Stimulated activated CD8-positive, alpha-beta memory T cell treated with anti-CD3 and anti-CD28 coated beads, Interleukin-2, amount 100 ng/mL, for 1 hour (primary cell): ENCODE measurements at regions not wholly inside any gene's neighbourhood (a gene's known extent, or its start where the extent isn't known, plus 50 kb on each side); places are given as distances from the start of the nearest gene placed in this dataset.
"Not testable (repeated sequence)": the region's sequence is repeated elsewhere in the genome, so short reads cannot be mapped to it uniquely, and the experiment has no call there.

Experiments used
- DNase-seq, 2 donors: peaks; one replicate each; pipeline ENCODE4 v3.0.0-alpha.2; 2020; ENCODE audit warnings: low read depth in 2 of 2

DNA sequence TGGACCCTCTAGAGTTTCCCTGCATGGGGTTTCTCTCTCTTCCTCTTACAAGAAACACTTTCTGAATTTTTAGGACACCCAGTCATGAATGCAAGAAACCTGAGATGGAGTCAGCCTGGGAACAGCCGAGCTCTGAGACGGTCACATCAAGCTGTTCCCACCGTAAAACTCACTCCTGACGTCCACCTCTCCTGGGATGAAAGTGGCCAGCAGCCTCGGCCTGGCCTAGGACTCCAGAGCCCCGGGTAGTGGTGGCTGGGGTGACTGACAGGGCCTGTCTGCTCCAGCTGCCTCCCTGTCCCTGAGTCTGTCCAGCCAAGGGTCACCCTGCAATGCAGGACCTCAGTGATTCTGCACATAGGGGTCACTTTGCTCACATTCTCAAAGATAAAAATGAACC, 217.8 kb downstream of the SHOX start:
- no peak for DNase-seq

- DNase-seq = no peak
Observed at GRCh38 chrX:843306-843705, 212.7 kb downstream of the SHOX start.

GRCh38 chrX:840556-840955, 210.0 kb downstream of the SHOX start:
- no peak for DNase-seq

- DNase-seq = not testable (repeated sequence)
Observed at GRCh38 chrX:838666-839065, 208.1 kb downstream of the SHOX start.

- not testable (repeated sequence) for DNase-seq
Observed at GRCh38 chrX:835857-836256, 205.3 kb downstream of the SHOX start.

DNA sequence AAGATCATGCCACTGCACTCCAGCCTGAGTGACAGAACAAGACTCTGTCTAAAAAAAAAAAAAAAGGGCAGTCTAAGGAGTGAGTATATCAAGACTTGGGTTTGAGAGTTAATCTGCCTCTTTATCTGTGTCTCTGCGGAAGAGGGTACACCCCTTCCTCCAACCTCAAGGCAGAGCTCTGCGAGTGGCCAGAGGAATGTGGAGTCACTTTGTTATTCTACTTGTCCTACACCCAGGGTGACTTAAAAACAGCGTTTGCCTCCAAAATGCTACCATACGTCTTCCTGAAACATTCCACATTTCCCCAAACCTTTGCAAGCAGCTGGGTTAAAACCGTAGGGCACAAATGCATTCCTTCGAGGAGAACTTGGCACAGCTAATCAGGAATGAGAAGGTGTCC, 199.9 kb downstream of the SHOX start:
- no peak for DNase-seq

GRCh38 chrX:829145-829544, 198.6 kb downstream of the SHOX start:
- DNase-seq = no peak

GRCh38 chrX:828411-828959, 197.9 kb downstream of the SHOX start:
- no peak for DNase-seq

DNA sequence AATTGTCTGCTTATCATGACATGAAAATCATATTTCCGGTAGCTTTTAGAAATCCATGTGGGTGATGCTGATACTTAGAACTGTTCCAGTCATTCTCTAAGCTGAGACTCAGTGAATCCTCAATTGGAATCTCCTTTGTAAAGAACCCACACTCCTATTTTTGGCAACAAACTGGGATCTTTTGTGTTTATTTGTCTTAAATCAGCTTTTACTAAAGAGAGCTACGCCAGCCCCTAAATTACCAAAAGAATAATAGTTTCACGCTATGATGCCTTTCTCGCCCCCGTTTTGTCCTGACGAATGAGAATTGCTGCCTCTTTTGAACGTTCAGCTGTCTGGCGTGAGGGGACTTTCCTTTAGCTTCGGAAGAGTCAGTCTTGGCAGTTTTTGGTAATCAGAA, 195.9 kb downstream of the SHOX start:
- no peak for DNase-seq

GRCh38 chrX:825991-826390, 195.4 kb downstream of the SHOX start:
- no peak for DNase-seq

GRCh38 chrX:823073-823472, 192.5 kb downstream of the SHOX start:
- not testable (repeated sequence) for DNase-seq

DNA sequence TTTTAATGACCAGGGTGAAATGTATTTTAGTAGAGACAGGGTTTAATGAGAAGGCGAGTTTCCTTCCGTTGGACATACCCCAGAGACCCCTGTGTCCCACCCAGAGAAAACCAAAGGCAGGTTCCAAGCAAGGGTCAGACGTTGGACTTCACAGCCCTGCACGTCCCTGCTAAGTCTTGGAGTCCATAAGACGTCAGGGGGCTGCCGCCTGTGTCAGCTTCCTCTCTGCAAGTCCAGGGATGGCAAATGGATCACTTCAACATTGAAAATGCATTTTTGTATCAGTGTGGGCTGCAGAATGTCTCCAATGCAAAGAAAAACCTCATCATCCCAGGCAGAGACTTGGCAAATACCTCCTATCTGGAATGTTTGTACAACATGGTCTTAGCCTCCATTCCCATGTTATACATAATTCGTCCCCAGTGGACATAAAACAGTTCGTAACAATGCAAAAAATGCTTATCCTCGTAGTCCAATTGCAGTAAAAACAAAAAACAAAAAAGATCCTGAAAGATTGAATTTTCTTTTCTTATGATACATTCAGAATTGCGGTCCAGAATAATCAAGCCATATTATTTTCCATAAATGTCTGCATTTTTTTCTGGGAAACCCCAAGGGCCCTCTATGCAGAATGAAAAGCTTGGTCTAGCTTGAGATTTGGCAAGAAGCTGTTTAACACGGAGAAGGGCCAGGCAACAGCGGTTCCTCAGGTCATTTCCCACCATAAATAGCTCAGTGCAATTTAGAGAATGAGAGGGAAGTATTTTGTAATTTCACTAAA, 190.9 kb downstream of the SHOX start:
- DNase-seq = no peak

- DNase-seq = no peak
Observed at GRCh38 chrX:819684-820083, 189.1 kb downstream of the SHOX start.

DNA sequence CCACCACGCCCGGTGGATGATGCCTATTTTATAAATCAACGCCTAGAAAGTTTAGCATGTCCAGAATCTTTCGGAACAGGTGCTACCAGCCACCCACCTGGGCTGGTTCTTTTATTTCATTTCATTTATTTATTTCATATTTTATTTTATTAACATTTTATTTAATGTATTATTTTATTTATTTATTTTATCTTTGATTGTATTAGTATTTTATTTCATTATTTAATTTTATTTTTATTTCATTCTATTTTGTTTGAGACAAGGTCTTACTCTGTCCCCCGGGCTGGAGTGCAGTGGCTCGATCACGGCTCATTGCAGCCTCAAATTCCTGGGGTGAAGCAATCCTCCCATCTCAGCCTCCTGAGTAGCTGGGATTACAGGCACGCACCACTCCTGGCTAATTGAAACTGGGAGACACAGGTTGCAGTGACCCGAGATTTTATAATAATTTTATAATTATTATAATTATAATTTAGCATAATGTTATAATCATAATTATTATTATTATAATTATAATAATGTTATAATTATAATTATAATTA, 187.2 kb downstream of the SHOX start:
- DNase-seq = no peak

DNA sequence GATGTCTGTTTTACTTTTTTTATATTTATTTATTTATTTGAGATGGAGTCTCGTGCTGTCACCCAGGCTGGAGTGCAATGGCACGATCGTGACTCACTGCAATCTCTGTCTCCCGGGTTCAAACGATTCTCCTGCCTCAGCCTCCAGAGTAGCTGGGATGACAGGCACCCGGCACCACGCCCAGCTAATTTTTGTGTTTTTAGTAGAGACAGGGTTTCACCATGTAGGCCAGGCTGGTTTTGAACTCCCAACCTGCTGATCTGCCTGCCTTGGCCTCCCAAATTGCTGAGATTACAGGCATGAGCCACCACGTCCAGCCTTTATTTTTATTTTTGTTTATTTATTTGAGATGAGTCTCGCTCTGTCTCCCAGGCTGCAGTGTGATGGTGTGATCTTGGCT, 186.6 kb downstream of the SHOX start:
- not testable (repeated sequence) for DNase-seq

- no peak for DNase-seq
Observed at GRCh38 chrX:816411-816810, 185.8 kb downstream of the SHOX start.

DNA sequence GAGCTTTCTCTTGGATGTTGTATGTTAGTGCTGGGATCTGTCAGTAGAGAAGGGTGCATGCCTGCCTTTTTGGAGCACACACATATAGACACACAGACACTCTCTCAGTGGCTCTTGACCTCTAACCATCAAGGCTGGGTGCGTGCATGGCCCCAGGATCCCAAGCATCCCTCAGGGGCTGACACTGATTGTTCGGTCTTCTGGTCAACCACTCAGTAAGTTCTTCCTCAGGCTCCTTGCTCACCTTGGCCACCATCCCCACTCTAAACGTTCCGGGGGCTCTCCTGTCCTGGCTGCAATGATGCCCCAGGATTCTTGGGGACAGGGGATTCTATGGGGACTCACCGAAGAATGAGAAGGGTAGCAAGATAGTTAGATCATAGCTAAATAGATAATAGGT, 179.6 kb downstream of the SHOX start:
- no peak for DNase-seq

DNA sequence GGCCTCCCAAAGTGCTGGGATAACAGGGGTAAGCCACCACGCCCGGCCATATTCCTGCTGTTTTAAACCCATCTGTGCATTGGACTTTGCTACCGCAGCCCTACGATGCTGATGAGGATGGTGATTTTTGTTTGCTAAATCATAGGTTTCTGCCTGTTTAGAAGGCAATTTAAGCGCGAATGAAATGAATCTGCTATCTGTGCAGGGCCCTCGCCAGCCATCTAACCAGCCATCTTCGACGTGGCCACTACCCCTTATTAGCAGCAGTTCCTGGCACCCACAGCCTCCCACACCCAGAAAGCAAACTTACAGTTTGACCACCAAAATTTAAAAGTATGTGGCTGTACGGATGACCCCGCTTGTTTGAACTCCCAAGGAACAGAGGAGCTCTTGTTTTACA, 178.5 kb downstream of the SHOX start:
- no peak for DNase-seq

- DNase-seq = no peak
Observed at GRCh38 chrX:806586-806985, 176.0 kb downstream of the SHOX start.

DNA sequence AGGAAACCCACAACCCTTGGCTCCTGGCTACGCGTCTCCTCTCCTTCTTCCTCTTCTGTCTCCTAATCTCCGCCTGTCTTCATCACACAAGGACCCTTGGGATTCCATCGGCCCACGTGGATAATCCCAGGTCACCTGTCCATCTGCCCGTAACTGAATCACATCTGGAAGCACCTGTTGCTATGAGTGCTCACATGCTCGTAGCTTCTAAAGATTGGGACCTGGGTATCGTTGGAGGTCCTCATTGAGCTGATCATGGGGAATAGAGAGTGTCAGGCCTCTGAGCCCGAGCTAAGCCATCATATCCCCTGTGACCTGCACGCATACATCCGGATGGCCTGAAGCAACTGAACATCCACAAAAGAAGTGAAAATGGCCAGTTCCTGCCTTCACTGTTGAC, 175.4 kb downstream of the SHOX start:
- DNase-seq = no peak

- DNase-seq = no peak
Observed at GRCh38 chrX:805103-805670, 174.6 kb downstream of the SHOX start.

DNA sequence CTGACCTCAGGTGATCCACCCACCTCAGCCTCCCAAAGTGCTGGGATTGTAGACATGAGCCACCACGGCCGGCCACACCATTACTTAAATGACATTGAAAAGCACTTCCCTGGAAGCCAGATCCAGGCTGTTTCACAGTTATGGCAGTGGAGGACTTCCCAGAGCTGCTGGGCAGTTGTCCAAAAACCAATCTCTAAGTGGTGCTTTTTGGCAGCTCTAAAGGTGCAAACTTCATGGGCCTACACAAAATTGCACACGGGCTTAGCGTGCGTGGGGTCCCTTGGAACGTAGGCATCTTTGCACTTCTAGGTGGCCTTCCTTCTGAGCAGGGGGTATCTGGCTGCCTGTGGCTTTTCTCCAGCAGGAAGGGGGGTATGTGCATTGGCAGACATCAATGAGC, 172.3 kb downstream of the SHOX start:
- DNase-seq = no peak

GRCh38 chrX:799808-800207, 169.2 kb downstream of the SHOX start:
- no peak for DNase-seq
